GM12865 (cell line): ENCODE measurements at regions not wholly inside any gene's neighbourhood (a gene's known extent, or its start where the extent isn't known, plus 50 kb on each side); places are given as distances from the start of the nearest gene placed in this dataset.

Source experiments
- DNase-seq: peaks from one replicate; pipeline ENCODE4 v3.0.0; 2010; ENCODE audit warnings: low read depth
- H3K4me3 ChIP-seq: 2 replicates; pipeline ENCODE4 v1.5.1; 2011; ENCODE audit warnings: mild to moderate bottlenecking, low read depth, low read length, control low read depth
- TF ChIP-seq, protein P1 (sequence below): IDR thresholded peaks from 2 replicates; pipeline ENCODE4 v1.5.1; 2011; ENCODE audit warnings: low read length, control low read depth, low read depth, inconsistent platforms; ENCODE audit not compliant: insufficient read depth; ENCODE audit errors: missing control alignments

DNA sequence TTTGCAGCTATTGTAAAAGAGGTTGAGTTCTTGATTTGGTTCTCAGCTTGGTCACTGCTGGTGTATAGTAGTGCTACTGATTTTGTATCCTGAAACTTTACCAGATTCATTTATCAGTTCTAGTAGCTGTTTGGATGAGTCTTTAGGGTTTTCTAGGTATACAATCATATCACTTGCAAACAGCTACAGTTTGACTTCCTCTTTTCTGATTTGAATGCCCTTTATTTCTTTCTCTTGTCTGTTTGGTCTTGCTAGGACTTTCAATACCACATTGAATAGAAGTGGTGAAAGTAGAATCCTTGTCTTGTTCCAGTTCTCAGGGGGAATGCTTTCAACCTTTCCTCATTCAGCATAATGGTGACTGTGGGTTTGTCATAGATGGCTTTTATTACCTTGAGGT is 210.5 kb upstream of the DPP10 start:
- DNase-seq: no peak
- TF ChIP-seq, protein P1, sequence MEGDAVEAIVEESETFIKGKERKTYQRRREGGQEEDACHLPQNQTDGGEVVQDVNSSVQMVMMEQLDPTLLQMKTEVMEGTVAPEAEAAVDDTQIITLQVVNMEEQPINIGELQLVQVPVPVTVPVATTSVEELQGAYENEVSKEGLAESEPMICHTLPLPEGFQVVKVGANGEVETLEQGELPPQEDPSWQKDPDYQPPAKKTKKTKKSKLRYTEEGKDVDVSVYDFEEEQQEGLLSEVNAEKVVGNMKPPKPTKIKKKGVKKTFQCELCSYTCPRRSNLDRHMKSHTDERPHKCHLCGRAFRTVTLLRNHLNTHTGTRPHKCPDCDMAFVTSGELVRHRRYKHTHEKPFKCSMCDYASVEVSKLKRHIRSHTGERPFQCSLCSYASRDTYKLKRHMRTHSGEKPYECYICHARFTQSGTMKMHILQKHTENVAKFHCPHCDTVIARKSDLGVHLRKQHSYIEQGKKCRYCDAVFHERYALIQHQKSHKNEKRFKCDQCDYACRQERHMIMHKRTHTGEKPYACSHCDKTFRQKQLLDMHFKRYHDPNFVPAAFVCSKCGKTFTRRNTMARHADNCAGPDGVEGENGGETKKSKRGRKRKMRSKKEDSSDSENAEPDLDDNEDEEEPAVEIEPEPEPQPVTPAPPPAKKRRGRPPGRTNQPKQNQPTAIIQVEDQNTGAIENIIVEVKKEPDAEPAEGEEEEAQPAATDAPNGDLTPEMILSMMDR: no peak
- H3K4me3 ChIP-seq: no peak overlapping the region

DNA sequence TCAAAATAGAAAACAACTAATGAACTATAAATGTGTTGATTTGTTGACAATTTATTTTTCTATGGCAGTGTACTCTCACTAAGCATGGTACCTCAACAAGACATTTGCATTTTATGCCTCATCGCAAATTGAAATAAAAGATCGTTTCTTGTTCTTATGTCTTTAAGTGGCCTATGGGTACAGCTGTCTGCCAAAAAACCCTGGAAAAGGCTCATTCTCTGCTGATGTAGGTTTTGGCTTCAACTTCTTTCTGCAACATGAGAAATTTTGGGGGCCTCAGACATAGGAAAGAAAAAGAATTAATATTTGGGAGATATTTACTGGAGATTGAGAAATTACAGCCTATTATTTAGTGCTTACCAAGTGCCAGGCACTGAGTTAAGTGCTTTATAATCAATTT is 205.1 kb upstream of the DPP10 start:
- no peak overlapping the region for H3K4me3 ChIP-seq
- TF ChIP-seq, protein P1: no peak
- DNase-seq: no peak

DNA sequence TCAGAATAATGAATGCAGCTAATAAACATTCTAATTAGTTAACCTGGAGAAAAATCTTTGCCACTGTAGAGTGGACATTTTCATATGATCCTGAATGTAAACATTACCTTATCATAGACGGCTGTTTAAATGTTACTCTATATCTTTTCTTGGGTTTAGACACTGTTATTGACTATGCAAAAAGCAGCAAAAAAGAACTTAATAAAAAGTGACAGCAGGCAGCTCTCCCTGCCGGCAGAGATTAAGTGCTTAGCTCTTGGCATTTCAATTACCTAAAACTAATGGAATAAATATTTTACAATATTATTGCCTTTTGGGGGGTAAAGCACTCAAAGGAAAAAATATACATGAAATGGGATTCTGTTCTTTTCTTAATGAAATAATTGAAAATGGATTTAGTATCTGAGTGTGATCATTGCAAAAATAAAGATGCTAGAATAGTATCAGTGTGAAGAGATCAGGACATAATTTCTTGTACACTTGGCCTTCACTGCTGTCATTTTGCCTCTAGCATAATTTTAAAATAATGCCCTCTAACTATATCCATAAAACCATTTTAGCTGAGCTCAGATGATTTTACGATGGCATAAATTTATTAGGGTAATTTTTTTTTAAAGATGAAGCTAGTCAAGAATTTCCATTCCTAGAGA is 203.4 kb upstream of the DPP10 start:
- TF ChIP-seq, protein P1: no peak
- DNase-seq: no peak
- no peak overlapping the region for H3K4me3 ChIP-seq

DNA sequence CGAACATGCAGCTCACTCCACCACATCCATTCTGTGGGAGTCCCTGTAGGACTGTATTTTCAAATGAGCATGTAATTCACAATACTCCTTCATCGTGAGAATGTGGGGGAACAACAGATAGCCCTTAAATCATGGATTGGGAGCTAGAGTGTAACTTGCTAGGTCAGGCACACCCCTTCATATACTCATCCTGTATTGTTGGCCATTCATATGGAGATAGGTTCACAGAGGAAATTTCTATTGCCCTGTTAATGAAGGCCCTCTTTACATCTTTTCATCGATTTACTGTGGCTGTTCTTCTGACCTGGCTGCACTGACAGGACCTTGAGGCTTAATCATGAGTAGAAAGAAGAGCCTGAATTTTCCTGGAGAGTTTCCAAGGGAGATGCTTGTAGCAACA is 193.8 kb upstream of the DPP10 start:
- no peak overlapping the region for H3K4me3 ChIP-seq
- DNase-seq: no peak
- TF ChIP-seq, protein P1: no peak

DNA sequence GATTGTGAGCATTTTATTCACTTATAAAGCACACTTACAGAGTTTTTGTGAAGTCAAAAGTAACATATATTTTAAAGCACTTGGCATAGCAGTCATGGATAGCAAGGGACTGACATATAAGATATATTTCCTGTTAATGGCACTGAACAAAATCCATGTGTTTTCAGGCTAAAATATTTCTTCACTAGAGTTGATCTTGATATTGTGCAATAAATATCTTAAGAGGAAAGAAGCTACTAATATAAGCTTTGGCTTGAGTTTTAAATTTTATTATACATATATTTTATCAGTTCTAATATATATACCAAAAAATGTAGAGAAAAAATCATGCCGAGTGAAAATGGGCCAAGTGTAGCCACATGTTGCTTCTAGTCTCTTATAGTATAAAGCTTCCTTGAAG is 189.7 kb upstream of the DPP10 start:
- TF ChIP-seq, protein P1: no peak

DNA sequence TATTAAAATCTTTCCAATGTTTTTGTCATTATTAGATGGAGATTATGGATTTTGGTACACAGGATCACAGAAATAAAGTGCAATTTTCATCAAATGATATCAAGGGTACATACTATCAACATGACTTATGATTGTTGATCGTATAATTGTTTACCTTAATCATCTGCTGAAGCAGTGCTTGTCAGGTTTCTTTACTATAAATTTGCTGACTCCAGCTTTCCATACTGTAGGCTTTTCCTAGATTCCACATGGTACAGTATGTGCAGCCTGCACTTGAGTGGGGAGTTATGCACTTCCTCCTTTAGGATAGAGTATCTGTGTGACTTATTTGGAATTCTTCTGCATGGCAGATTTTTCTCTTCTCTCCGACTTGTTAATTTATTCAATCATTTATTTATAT is 187.6 kb upstream of the DPP10 start:
- TF ChIP-seq, protein P1: no peak
- DNase-seq: no peak

More for the DNA sequence above, 189.7 kb upstream of the DPP10 start:
- DNase-seq: no peak
- no peak overlapping the region for H3K4me3 ChIP-seq

DNA sequence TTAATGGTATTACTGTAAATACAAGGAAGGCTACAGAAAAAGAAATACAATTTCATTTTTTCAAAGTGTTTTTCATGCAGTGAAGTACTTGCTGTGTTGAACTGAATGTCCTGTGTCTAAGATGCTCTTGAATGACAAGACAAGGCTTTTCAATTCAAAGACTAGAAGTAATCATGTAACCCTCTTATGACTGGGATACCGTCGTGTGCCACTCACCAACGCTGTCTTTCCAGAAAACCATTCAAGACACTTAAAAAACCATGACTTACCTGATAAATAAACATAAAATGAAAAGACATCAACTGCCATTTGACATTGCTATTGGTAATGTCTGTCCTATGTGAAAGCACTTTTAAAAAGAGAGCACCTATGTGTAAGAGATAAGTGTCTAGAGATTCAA is 183.1 kb upstream of the DPP10 start:
- no peak for DNase-seq
- H3K4me3 ChIP-seq: no peak overlapping the region
- TF ChIP-seq, protein P1: no peak

More for the DNA sequence above, 187.6 kb upstream of the DPP10 start:
- no peak overlapping the region for H3K4me3 ChIP-seq
